VCaP (cell line): ENCODE measurements at regions not wholly inside any gene's neighbourhood (a gene's known extent, or its start where the extent isn't known, plus 50 kb on each side); places are given as distances from the start of the nearest gene placed in this dataset.
"Not testable (repeated sequence)": the region's sequence is repeated elsewhere in the genome, so short reads cannot be mapped to it uniquely, and the experiment has no call there.

Experiments
- H3K27ac ChIP-seq: fragments of 450-650 bp; 2 replicates; pipeline ENCODE4 v1.5.1; 2017
- TF ChIP-seq, protein P1 (sequence below): fragments of 450-650 bp; conservative IDR thresholded peaks from 2 replicates; pipeline ENCODE4 v1.5.1; 2017; ENCODE audit warnings: mild to moderate bottlenecking, moderate library complexity

DNA sequence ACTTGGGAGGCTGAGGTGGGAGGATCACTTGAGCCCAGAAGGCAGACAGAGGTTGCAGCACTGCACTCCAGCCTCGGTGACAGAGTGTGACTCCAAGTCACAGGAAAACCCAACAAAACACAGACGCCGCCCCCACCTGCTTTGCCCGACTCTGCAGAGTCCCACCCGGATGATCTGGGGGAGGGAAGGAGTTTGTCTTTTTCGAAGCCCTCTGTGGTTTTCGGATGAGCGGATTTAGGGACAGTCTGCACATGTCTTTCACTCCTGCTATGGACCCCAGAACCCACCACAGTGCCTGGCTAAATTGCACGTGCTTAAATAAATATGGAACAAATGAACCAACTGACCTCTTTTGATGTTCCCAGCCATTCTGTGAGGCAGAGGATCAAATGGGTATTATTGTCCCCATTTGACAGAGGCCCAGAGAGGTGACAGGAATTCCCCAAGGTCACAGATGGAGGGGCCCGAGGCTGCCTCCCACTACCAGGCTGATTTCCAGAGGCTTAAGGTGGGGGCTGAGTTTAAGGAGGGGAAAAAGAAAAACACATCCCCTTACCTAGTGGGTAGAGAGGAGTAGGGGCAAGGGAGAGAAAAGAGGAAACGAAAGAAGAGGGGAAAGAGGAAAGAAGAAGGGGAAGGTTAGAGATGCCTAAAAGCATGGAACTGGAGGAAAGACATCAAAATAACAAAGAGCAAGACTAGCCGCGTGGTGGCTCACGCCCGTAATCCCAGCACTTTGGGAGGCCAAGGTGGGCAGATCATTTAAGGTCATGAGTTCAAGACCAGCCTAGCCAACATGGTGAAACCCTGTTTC, 59.4 kb upstream of the TFRC start:
- TF ChIP-seq, protein P1, sequence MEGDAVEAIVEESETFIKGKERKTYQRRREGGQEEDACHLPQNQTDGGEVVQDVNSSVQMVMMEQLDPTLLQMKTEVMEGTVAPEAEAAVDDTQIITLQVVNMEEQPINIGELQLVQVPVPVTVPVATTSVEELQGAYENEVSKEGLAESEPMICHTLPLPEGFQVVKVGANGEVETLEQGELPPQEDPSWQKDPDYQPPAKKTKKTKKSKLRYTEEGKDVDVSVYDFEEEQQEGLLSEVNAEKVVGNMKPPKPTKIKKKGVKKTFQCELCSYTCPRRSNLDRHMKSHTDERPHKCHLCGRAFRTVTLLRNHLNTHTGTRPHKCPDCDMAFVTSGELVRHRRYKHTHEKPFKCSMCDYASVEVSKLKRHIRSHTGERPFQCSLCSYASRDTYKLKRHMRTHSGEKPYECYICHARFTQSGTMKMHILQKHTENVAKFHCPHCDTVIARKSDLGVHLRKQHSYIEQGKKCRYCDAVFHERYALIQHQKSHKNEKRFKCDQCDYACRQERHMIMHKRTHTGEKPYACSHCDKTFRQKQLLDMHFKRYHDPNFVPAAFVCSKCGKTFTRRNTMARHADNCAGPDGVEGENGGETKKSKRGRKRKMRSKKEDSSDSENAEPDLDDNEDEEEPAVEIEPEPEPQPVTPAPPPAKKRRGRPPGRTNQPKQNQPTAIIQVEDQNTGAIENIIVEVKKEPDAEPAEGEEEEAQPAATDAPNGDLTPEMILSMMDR, result no peak
- H3K27ac ChIP-seq, result peak overlapping the region; percentile 75

DNA sequence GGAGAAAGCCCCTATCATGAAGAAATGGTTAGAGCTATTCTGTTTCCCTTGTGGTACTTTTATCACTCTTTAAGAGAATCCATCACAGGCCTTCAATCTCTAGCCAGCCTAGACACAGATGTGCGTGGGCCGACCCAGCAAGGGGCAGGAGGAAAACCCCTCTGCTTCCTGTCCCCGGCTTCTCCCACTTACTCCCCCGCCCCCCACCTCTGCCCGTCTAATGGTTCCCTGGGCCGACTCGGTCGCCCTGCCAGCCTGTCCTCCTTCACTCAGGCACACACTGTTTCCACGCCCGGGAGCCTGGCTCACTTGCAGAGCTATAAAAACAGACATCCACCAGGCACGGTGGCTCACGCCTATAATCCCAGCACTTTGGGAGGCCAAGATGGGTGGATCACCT, 58.3 kb upstream of the TFRC start:
- H3K27ac ChIP-seq, result no peak overlapping the region
- TF ChIP-seq, protein P1, result no peak

DNA sequence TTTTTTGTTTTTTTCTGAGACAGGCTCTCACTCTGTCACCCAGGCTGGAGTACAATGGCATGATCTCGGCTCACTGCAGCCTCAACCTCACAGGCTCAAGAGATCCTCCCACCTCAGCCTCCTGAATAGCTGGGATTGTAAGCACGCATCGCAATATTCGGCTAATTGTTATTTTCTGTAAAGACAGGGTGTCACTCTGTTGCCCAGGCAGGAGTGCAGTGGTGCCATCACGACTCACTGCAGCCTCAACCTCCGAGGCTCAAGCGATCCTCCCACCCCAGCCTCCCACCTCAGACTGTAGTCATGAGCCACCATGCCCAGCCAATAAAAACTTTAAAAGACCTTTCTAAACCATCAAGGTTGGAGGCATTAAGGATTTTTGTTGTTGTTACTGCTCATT, 57.4 kb upstream of the TFRC start:
- TF ChIP-seq, protein P1, result no peak
- no peak overlapping the region for H3K27ac ChIP-seq

DNA sequence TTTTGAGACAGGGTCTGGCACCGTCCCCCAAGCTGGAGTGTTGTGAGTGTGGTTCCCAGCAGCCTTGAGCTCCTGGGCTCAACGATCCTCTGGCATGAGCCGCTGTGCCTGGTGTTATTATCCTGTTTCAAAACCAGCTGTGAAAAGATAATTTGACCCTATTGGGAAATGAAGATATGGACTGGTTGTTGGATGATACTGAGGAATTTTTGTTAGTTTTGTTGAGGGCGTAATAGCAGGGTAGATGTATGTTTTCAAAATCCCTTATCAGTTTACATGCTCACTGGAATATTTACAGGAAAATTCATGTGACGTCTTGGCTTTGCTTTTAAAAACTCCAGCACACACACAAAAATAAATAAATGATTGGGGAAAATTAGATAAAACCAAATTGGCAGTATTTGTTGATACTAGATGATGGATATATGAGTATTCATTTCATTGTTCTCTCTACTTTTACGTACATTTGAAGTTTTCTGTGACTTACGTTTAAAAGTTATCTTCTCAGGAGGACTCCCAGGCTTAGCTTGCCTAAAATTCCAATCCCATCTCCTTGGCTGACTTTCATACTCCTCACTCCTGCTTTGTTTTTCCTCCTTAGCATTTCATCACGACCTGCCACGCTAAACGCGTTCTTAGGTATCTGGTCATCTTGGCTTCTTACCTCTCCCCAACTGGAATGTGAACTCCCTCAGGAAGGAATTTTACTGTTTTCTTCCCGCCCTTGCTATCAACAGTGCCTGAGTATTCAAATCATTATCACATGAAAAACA, 56.8 kb upstream of the TFRC start:
- TF ChIP-seq, protein P1, result no peak
- H3K27ac ChIP-seq, result no peak overlapping the region

DNA sequence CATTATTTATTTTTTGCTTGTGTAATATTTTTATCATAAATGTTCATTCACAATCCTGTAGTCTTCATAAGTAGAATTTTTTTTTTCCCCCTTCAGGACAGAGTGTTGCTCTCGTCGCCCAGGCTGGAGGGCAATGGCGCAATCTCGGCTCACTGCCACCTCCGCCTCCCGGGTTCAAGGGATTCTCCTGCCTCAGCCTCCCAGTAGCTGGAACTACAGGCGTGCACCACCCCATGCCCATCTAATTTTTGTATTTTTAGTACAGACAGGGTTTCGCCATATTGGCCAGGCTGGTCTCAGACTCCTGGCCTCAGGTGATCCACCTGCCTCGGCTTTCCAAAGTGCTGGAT, 54.7 kb upstream of the TFRC start:
- H3K27ac ChIP-seq, result not testable (repeated sequence)

DNA sequence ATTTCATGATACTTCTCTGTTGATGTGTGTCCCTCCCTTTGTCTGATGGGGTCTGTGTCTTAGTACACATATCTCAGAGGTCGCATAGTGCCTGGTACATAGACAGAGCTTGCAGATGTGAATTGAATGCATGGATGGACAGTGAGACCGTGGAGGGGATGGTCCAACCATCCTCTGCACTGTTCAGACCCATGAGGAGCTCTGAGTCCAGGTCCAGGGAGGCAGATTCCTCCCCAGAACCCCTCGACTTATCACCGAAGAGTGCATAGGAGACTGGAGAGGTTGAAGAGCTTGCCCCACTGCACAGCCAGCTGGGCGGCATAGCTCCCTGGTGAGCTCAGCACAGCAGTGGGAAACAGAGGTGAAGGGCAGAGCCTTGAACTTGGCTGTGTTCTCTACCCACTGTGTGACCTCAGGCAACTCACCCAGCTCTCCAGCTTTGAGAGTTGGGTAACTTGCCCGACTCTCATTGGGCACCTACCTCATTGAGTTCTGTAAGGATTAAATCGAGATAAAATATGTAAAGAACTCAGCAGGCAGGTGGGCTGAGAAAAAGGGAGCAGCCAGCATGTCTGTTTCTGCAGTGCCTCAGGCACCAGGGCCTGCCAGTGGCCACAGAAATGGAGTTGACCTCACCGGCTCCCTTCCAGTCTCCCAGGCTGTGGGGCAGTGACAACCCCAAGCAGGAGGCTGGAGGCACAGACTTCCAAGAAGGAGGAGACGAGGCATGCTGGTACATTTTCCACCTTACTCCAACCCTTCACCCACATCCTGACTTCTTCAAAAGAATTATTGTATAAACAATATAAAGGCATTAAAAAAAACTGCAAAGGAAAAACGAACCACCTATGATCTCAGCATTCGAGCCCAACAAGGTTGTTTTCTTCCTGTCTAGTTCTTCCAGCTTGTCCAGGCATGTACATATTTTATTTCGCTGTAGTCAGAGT, 54.1 kb upstream of the TFRC start:
- TF ChIP-seq, protein P1, result no peak
- H3K27ac ChIP-seq, result no peak overlapping the region

- TF ChIP-seq, protein P1, result no peak
- no peak overlapping the region for H3K27ac ChIP-seq
Observed at GRCh38 chr3:196134691-196135090, 52.8 kb upstream of the TFRC start.

GRCh38 chr3:196133869-196134268, 52.0 kb upstream of the TFRC start:
- not testable (repeated sequence) for H3K27ac ChIP-seq
